Activated CD4-positive, alpha-beta T cell treated with anti-CD3 and anti-CD28 coated beads, Interleukin-2, amount 50 U/mL, for 24 hours (primary cell): ENCODE measurements at regions not wholly inside any gene's neighbourhood (a gene's known extent, or its start where the extent isn't known, plus 50 kb on each side); places are given as distances from the start of the nearest gene placed in this dataset.

Experiments used
- DNase-seq, 2 donors: peaks; one replicate each; pipeline ENCODE4 v3.0.0-alpha.2; 2020; ENCODE audit warnings: low read depth in 1 of 2, low spot score in 1 of 2

- no peak for DNase-seq
These were observed 79.4 kb upstream of the IFNE start for GRCh38 chr9:21561502-21561901.

- DNase-seq: no peak
These were observed 82.1 kb upstream of the IFNE start for GRCh38 chr9:21564175-21564574.

GRCh38 chr9:21565155-21565554 lies 83.0 kb upstream of the IFNE start:
- DNase-seq: no peak

GRCh38 chr9:21567926-21568325 lies 85.8 kb upstream of the IFNE start:
- no peak for DNase-seq

- DNase-seq: no peak
These were observed 86.4 kb upstream of the IFNE start for GRCh38 chr9:21568484-21568883.

GRCh38 chr9:21569721-21570120 lies 87.6 kb upstream of the IFNE start:
- no peak for DNase-seq

DNA sequence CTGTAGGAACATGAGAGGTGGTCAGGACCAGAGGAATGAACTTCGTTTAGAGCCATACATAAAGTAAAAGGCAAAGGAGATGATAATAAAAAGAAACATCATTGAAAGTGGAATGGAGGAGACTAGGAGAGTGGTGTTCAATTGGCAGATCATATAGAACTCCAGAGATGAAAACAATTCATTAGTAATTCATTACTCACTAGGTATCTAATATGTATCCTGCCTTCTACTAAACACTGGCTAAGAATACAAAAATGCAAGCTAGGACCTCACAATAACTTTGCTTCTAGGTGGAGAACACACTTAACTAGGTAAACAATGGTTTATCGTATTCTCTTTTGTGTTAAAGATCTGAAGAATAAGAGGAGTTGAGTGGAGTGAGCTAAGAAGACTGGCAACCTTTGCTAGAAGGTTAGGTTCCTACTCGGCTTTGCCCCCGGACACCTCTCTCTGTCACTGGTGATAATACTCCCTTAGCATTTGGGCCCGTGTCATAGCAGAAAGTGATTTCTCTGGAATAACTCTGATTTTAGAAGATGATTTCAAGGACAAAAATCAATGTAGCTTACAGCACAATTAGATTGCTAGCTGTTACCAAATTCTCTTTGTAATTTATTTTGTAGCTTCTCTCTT lies 88.6 kb upstream of the IFNE start:
- DNase-seq: no peak

DNA sequence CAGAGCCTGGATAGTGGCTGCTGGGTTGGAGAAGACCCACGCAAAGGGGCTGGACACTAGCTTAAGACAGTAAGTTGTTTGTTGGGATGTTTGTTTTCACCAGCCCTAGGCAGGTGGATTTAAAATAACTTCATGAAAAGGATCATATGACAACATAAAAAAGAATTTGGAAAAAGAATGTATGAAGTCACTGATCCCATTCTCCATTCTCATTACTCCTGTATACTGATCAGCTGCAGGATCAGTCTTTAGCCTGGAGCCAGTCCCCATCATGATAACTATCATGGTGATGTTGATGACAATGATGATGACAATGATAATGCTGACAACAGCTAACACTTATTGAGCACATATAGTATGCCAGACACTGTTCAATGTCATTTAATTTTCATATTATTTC lies 92.1 kb upstream of the IFNE start:
- no peak for DNase-seq

DNA sequence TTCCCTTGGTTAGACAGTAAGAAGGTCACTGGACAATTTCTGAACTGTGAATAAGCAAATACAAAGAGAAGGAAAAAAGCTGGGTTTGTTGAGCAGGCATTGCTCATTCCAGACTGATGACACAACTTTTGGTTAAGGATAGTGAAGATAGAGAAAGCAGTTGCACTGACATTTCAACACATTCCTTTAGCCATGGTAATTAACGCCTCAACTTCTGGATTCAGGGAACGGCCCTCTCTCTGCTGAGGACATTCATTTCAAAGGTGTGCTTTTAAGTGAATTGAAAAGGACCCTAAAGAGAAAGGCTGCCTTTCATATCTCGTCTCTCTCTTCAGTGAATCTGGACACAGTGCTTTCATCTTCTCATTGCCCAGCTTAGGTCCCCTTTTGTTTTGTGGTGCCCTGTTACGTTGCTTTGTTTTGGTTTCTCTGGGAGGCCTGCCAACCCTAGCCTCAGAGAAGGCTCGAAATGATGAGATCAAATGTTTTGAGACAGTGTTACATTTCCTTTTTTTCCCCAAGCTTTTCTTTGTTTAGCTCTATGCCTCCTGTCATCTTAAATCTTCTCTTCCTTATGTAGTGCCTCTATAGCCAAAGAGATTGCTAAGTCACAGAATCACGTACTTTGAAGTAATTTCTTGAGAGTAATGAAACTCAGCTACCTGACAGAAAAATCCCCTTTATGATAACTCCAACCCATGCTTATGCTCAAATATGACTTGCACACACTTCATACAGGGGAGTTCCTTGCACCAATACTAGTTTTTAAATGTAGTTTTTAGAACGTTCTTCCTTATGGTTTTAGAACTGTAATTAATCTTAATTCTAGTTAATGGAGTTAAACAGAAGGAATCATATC lies 94.4 kb upstream of the IFNE start:
- no peak for DNase-seq

DNA sequence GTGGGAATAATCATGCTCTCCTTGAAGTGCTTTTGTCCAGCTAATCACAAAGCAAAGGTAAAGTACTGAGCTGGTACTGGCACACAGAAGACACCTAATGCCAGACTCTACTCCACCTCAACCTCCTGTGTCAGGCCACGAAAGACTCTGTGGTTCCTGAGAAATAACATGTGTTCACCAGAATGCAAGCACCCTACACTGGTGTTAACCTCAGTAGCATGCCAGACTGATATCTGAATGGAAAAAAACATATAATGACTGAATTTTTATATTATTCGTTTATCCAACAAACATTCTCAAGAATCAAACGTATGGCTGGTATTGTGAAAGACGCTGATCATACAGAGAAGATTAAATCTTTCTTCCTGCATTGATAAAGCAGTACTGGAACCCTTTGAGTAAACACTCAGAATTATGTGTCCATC lies 97.1 kb upstream of the IFNE start:
- no peak for DNase-seq

GRCh38 chr9:21579743-21580142 lies 97.6 kb upstream of the IFNE start:
- DNase-seq: no peak

DNA sequence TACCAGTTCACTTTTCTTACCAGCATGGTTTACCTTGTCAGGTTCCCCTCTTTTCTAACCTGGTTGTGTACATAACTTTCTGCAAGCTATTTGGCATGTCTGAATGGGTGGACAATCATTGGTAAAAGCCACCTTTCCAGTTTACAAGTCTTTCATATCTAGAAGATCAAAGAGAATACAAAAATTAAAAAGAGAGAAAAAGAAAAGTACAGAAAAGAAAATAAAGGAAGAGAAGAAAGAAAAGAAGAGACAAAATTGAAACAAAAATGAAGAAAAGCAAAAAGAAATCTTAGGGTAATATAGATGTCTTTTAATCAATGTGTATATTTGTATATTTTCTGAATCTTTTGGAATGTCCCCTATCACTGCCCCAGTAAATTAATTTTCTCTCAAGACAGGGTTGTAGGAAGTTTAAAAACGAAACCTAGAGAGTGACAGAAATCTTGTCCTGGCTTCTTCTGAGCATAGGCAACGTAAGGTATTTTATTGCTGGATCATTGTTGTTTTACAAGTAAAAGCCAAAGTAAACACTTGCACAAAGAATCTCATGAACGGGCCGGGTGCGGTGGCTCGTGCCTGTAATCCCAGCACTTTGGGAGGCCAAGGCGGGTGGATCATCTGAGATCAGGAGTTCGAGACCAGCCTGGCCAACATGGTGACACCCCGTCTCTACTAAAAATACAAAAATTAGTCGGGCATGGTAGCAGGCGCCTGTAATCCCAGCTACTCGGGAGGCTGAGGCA lies 98.7 kb upstream of the IFNE start:
- DNase-seq: no peak

- no peak for DNase-seq
These were observed 101.7 kb upstream of the IFNE start for GRCh38 chr9:21583628-21584377.

- no peak for DNase-seq
These were observed 102.8 kb upstream of the IFNE start for GRCh38 chr9:21584890-21585289.

GRCh38 chr9:21585756-21586752 lies 103.9 kb upstream of the IFNE start:
- no peak for DNase-seq

- no peak for DNase-seq
These were observed 107.4 kb upstream of the IFNE start for GRCh38 chr9:21589344-21590056.

GRCh38 chr9:21590058-21590996 lies 108.2 kb upstream of the IFNE start:
- DNase-seq: no peak
